Choroid plexus epithelial cell (primary cell): ENCODE measurements at regions not wholly inside any gene's neighbourhood (a gene's known extent, or its start where the extent isn't known, plus 50 kb on each side); places are given as distances from the start of the nearest gene placed in this dataset.

Source experiments
- DNase-seq: peaks from one replicate; pipeline ENCODE4 v3.0.0-alpha.2; 2010; ENCODE audit warnings: low read depth
- H3K4me3 ChIP-seq: 2 replicates; pipeline ENCODE4 v1.5.1; 2011; ENCODE audit warnings: low read depth, mild to moderate bottlenecking, control low read depth, low read length, moderate library complexity
- TF ChIP-seq, protein P1 (sequence below): conservative IDR thresholded peaks from 2 replicates; pipeline ENCODE4 v1.5.1; 2011; ENCODE audit warnings: low read depth, mild to moderate bottlenecking, control low read depth, inconsistent platforms, low read length, moderate library complexity

DNA sequence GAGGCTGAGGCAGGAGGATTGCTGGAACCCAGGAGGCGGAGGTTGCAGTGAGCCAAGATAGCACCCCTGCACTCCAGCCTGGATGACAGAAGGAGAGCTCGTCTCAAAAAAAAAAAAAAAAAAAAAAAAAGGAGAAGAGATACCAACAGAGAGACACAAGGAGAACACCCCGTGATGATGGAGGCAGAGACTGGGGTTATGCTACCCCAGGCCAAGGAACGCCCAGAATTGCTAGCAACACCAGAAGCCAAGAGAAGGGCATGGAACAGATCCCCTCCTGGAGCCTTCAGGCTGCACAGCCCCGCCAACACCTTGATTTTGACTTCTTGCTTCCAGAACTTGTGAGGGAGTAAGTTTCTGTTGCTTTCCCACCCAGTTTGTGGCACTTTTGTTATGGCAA is 148.0 kb upstream of the FOXN3 start:
- no peak for DNase-seq
- no peak overlapping the region for H3K4me3 ChIP-seq
- TF ChIP-seq, protein P1, sequence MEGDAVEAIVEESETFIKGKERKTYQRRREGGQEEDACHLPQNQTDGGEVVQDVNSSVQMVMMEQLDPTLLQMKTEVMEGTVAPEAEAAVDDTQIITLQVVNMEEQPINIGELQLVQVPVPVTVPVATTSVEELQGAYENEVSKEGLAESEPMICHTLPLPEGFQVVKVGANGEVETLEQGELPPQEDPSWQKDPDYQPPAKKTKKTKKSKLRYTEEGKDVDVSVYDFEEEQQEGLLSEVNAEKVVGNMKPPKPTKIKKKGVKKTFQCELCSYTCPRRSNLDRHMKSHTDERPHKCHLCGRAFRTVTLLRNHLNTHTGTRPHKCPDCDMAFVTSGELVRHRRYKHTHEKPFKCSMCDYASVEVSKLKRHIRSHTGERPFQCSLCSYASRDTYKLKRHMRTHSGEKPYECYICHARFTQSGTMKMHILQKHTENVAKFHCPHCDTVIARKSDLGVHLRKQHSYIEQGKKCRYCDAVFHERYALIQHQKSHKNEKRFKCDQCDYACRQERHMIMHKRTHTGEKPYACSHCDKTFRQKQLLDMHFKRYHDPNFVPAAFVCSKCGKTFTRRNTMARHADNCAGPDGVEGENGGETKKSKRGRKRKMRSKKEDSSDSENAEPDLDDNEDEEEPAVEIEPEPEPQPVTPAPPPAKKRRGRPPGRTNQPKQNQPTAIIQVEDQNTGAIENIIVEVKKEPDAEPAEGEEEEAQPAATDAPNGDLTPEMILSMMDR: no peak

DNA sequence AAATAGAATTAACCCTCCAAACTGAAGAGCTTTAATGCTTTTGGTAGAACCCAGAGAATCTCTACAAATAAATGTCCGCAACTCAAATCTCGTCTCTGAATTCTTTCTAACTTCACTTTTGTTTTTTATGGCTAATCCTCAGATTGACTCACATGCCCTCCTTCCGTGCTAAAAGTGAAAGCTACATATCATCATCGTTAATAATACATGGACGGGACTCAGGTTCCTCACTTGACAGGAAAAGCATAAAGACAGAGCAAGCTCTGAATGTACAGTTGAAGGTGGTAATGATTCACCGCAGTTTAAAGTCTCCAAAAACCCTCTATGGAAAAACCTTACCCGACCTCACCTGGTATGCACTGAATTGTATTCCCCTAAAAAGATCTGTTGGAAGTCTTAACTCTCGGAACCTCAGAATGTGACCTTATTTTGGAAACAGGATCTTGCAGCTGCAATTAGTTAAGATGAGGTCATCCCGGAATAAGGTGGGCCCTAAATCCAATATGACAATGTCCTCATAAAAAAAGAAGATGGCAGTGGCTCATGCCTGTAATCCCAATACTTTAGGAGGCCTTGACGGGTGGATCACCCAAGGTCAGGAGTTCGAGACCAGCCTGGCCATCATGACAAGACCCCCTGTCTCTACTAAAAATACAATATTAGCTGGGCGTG is 147.4 kb upstream of the FOXN3 start:
- H3K4me3 ChIP-seq: no peak overlapping the region
- DNase-seq: peak; percentile 40

DNA sequence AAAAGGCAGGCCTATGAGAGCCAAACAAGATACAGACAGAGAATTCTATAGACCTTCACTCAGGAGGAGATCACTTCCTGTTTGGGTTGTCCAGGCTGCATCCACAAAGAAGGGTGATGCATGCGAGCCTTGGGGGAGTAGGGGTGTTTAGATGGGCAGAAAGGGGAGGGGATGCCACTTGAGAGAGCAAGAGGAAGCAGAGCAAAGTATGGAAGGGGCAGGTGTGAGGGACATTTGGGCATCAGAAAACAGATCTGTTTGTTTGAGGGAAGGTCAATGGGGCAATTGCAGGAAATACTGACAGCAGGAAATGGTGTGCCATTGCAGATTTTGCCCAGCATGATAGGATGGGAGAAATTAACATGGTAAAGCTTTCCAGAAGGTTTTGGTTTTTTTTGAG is 146.4 kb upstream of the FOXN3 start:
- TF ChIP-seq, protein P1: no peak
- no peak overlapping the region for H3K4me3 ChIP-seq
- DNase-seq: no peak

More for the DNA sequence above, 147.4 kb upstream of the FOXN3 start:
- TF ChIP-seq, protein P1: no peak

DNA sequence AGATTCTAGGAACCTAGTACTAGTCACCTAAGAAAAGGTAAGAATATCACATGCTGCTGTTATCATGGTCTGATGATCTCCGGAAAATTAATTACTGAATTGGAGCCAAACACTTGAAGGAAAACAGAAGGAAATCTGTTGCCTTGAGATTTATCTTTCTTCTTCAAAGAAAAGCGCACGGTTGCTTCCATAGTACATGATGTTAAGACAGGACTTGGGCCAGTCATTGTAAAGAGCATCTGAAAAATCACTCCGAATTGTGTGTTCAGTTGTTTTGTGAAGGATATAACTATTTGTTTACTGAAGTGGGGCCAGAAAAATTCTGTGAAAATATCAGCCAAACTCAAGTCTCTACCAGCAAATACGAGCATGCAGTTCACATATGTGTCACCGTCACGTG is 134.9 kb upstream of the FOXN3 start:
- TF ChIP-seq, protein P1: no peak
- no peak for DNase-seq
- no peak overlapping the region for H3K4me3 ChIP-seq

DNA sequence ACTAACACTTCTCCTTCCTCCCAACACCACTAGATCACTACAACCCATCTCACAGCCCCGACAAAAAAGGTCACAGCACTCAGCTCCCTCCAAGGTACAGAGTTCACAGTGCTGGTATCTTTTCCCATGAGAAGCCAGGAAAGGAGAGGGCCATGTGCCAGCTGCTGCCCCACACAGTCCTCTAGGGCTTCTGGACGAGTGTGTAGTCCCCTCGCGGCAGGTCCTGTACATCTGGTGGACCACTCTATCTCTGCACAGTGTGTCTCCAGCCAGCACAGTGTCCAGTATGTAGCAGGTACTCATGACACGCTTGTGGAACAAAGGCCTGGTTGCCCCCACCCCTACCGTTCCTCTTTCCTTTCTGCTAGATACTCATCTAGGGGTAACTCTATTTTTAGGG is 134.4 kb upstream of the FOXN3 start:
- DNase-seq: no peak
- H3K4me3 ChIP-seq: no peak overlapping the region
- TF ChIP-seq, protein P1: no peak

DNA sequence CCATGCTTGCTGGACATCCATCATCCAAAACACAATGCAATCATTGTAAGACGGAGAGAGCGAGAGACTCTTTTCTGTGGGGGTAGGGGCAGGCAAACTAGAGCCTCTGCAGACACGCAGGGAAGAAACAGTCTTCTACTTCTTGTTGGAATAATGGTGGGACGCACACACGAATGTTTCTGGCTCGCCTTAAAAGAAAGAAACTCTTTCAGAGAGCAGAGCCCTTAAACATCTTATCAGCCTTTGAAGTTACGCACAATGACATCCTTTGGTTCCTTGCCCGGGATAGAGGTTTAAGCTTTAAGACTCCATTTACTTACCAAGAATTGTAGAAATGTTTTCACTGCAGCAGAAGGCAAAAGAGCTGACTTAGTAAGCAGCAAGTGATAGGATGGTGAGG is 133.8 kb upstream of the FOXN3 start:
- TF ChIP-seq, protein P1: no peak
- H3K4me3 ChIP-seq: no peak overlapping the region
- DNase-seq: no peak
